ENCODE measurements at regions not wholly inside any gene's neighbourhood (a gene's known extent, or its start where the extent isn't known, plus 50 kb on each side); places are given as distances from the start of the nearest gene placed in this dataset.

DNA sequence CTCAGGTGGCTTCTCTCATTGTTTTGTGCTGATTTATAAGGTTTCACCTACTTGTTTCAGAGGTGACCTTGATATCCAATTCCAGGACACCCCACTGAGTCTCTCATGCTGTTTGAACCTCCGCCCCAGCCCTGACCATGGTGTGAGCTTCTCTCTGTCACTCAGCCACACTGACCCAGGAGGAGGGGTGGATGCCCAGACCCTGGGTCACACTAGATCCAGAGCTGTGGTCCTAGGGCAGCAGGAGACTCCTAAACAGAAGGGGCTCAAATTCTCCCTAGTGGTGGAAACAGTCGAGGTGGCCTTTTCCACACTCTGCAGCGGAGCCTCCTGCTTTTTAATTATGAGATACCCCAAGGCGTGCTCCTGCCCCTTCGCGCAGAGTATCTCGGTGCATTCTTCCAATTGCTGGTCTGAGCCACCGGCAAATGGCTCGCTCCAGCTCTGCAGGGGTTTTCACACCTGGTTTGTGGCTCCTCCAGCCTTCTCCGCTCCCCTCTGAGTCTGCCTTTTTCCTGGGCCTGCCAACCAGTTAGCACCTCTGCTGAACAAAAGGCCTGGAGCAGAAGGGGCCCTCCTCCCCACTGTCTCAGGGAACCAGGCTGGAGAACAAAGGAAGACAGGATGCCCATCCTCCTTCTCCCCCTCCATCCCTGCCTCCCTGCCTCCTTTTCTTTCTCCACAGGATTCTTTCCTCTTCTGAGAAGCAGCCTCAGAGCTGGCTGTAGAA lies 147.3 kb upstream of the SPRED2 start:
- TF ChIP-seq, protein P1, sequence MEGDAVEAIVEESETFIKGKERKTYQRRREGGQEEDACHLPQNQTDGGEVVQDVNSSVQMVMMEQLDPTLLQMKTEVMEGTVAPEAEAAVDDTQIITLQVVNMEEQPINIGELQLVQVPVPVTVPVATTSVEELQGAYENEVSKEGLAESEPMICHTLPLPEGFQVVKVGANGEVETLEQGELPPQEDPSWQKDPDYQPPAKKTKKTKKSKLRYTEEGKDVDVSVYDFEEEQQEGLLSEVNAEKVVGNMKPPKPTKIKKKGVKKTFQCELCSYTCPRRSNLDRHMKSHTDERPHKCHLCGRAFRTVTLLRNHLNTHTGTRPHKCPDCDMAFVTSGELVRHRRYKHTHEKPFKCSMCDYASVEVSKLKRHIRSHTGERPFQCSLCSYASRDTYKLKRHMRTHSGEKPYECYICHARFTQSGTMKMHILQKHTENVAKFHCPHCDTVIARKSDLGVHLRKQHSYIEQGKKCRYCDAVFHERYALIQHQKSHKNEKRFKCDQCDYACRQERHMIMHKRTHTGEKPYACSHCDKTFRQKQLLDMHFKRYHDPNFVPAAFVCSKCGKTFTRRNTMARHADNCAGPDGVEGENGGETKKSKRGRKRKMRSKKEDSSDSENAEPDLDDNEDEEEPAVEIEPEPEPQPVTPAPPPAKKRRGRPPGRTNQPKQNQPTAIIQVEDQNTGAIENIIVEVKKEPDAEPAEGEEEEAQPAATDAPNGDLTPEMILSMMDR (IDR thresholded peaks at IDR 0.05), result no peak
- no peak for TF ChIP-seq POLR2A (IDR thresholded peaks at IDR 0.05)

Data from suprapubic skin (tissue), 3 donors.